ENCODE measurements at regions not wholly inside any gene's neighbourhood (a gene's known extent, or its start where the extent isn't known, plus 50 kb on each side); places are given as distances from the start of the nearest gene placed in this dataset.

- Mint-ChIP-seq H3K27ac (no peak overlapping the region), H3K36me3 (no peaks in the 10 kb centered on the region), H3K4me1 (peaks cover 0 to 5% (median 0%) of the 10 kb centered on the region in 4 donors), H3K27me3 (no peaks in the 10 kb centered on the region), H3K9me3 (peaks cover 0 to 3% (median 0%) of the 10 kb centered on the region in 8 donors), H3K4me3 (no peak overlapping the region)
- intact Hi-C loops (cut with micrococcal nuclease) = no loop called here
- ChIA-PET POLR2A (ENCODE audit: partially characterized antibody) (interaction anchor here (0.8 kb wide), 1 partner anchor 30 kb away, joined by 3 read pairs; no protein-coding TSS in a partner anchor), CTCF (ENCODE audit: partially characterized antibody) (interaction anchor here (0.7 kb wide), 1 partner anchor 12 kb away, joined by 3 read pairs; no protein-coding TSS in a partner anchor)
- DNase-seq = no peak
- no peaks in the 10 kb centered on the region for H3K27me3 ChIP-seq (ENCODE audit: insufficient read depth, low read length)
- H3K4me1 ChIP-seq (ENCODE audit: insufficient read depth, low read length) = no peaks in the 10 kb centered on the region
- H3K4me3 ChIP-seq (ENCODE audit: low read length in 2 of 2) = no peak overlapping the region
- no peaks in the 10 kb centered on the region for H3K9me3 ChIP-seq (ENCODE audit: control insufficient read depth in 1 of 2, low read length in 2 of 2)
- no peaks in the 10 kb centered on the region for H3K36me3 ChIP-seq (ENCODE audit: insufficient read depth, low read length)
- no peak overlapping the region for H3K27ac ChIP-seq (ENCODE audit: low read depth, low read length)
Measured at GRCh38 chr7:16320099-16320660, 101.2 kb downstream of the CRPPA start.

DNA sequence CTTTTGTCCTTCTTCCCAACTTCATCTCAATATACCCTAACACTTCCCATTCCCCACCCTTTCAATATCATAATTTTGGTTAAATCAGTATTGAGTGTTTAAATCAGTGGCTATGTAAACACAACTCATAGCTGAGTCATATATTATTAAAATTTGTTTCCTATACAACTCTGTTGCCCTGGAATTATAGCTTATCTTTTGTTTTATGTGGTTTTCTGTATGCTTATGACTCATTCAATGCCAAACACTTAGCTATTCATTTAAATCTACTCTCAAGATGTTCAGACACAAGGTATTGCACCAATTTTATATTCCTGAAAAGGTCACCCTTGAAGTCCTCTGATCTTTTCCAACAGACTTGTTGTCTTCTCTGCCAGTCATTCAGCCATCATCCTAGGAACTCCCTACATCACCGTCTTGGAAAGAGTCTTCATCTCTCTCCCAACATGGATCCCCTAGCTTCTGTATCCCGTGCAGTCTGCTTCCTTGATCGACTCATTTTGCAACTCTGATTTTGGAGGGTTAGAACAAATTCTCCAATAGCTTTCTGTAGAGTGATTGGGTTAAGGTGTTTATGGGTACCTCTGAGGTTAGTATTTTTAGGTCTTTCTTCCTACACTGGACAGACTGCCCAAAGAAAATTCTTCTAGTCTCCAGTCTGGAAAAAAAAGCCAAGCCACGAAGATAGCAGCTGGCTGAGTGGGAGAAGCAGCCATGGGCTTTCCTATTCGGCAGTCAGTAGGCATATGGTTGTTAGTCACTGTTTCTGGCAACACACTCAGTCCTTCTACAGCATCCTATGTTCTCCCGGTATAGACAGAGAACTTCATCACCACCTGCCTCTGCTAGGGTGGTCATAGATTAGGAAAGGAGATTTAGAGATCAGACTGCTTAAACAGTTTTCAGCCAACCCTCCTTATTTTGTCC lies 102.1 kb downstream of the CRPPA start:
- H3K9me3 ChIP-seq (ENCODE audit: control insufficient read depth in 1 of 2, low read length in 2 of 2) = no peaks in the 10 kb centered on the region
- intact Hi-C loops (cut with micrococcal nuclease) = no loop called here
- H3K27ac Mint-ChIP-seq = no peak overlapping the region
- H3K36me3 ChIP-seq (ENCODE audit: insufficient read depth, low read length) = no peaks in the 10 kb centered on the region
- no peaks in the 10 kb centered on the region for H3K4me1 ChIP-seq (ENCODE audit: insufficient read depth, low read length)
- H3K9me3 Mint-ChIP-seq = peaks cover 0 to 3% (median 0%) of the 10 kb centered on the region in 8 donors
- peaks cover 0 to 5% (median 0%) of the 10 kb centered on the region in 4 donors for H3K4me1 Mint-ChIP-seq
- ChIA-PET CTCF (ENCODE audit: partially characterized antibody) (interaction anchor here (0.5 kb wide), 1 partner anchor 206 kb away, joined by 3 read pairs; no protein-coding TSS in a partner anchor), POLR2A (ENCODE audit: partially characterized antibody) (no interaction called here)
- no peak overlapping the region for H3K4me3 Mint-ChIP-seq
- no peak overlapping the region for H3K27ac ChIP-seq (ENCODE audit: low read depth, low read length)
- no peaks in the 10 kb centered on the region for H3K27me3 ChIP-seq (ENCODE audit: insufficient read depth, low read length)
- no peaks in the 10 kb centered on the region for H3K36me3 Mint-ChIP-seq
- H3K27me3 Mint-ChIP-seq = no peaks in the 10 kb centered on the region
- no peak overlapping the region for H3K4me3 ChIP-seq (ENCODE audit: low read length in 2 of 2)
- no peak for DNase-seq

DNA sequence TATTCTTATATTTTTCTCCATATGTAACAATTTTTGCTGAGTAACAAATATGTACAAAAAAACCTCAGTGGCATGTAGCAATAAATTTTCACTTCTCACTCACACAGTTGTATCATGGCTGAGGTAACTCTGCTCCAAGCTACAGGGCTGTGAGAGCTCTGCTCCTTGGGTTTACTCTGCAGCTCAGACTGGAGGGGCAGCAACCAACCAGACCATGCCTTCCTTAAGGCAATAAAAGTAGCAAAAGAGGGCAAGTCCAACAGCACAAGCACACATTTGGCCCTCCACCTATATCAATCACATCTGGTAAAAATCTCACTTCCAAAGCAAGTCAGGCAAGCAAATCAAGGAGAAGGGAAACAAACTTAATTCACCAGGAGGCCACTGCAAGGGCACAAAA lies 102.9 kb downstream of the CRPPA start:
- ChIA-PET CTCF (ENCODE audit: partially characterized antibody) (interaction anchor here (0.5 kb wide), 1 partner anchor 206 kb away, joined by 3 read pairs; no protein-coding TSS in a partner anchor), POLR2A (ENCODE audit: partially characterized antibody) (no interaction called here)
- Mint-ChIP-seq H3K27ac (no peak overlapping the region), H3K4me3 (no peak overlapping the region), H3K36me3 (no peaks in the 10 kb centered on the region), H3K4me1 (peaks cover 0 to 5% (median 0%) of the 10 kb centered on the region in 4 donors), H3K27me3 (no peaks in the 10 kb centered on the region), H3K9me3 (peaks cover 0 to 2% (median 0%) of the 10 kb centered on the region in 8 donors)
- Histone ChIP-seq H3K27ac (ENCODE audit: low read depth, low read length) (no peak overlapping the region), H3K36me3 (ENCODE audit: insufficient read depth, low read length) (no peaks in the 10 kb centered on the region), H3K27me3 (ENCODE audit: insufficient read depth, low read length) (no peaks in the 10 kb centered on the region), H3K9me3 (ENCODE audit: control insufficient read depth in 1 of 2, low read length in 2 of 2) (no peaks in the 10 kb centered on the region), H3K4me1 (ENCODE audit: insufficient read depth, low read length) (no peaks in the 10 kb centered on the region), H3K4me3 (ENCODE audit: low read length in 2 of 2) (no peak overlapping the region)
- intact Hi-C loops (cut with micrococcal nuclease) = no loop called here
- no peak for DNase-seq

GRCh38 chr7:16317406-16317805 lies 103.9 kb downstream of the CRPPA start:
- no peaks in the 10 kb centered on the region for H3K9me3 ChIP-seq (ENCODE audit: control insufficient read depth in 1 of 2, low read length in 2 of 2)
- peaks cover 0 to 5% (median 0%) of the 10 kb centered on the region in 4 donors for H3K4me1 Mint-ChIP-seq
- POLR2A ChIA-PET (ENCODE audit: partially characterized antibody) = no interaction called here
- H3K4me1 ChIP-seq (ENCODE audit: insufficient read depth, low read length) = no peaks in the 10 kb centered on the region
- H3K36me3 Mint-ChIP-seq = no peaks in the 10 kb centered on the region
- peaks cover 0 to 2% (median 0%) of the 10 kb centered on the region in 8 donors for H3K9me3 Mint-ChIP-seq
- no peak for DNase-seq
- intact Hi-C loops (cut with micrococcal nuclease) = no loop called here
- no peak overlapping the region for H3K27ac ChIP-seq (ENCODE audit: low read depth, low read length)
- no peaks in the 10 kb centered on the region for H3K36me3 ChIP-seq (ENCODE audit: insufficient read depth, low read length)
- no peaks in the 10 kb centered on the region for H3K27me3 ChIP-seq (ENCODE audit: insufficient read depth, low read length)
- no peak overlapping the region for H3K27ac Mint-ChIP-seq
- no peaks in the 10 kb centered on the region for H3K27me3 Mint-ChIP-seq
- CTCF ChIA-PET (ENCODE audit: partially characterized antibody) = no interaction called here
- H3K4me3 Mint-ChIP-seq = no peak overlapping the region
- H3K4me3 ChIP-seq (ENCODE audit: low read length in 2 of 2) = no peak overlapping the region

DNA sequence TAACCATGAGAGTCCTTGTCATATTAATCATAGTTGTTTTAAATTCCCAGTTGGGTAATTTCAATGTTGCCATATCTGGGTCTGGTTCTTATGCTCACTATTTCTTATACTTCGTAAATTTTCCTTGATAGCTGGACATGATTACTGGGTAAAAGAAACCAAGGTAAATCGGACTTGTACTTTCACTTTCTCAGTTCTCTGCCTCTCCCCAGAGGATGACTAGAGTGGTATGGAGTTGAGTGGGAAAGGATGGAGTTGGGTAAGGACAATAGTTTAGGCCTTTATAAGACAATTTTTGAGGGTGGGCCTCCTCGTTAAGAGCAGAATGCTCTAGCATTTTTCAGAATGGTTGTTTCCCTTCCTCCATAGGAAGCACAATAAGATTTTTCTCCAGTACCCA lies 106.1 kb downstream of the CRPPA start:
- no peaks in the 10 kb centered on the region for H3K4me1 ChIP-seq (ENCODE audit: insufficient read depth, low read length)
- no peak for DNase-seq
- Mint-ChIP-seq H3K4me1 (peaks cover 0 to 5% (median 0%) of the 10 kb centered on the region in 4 donors), H3K36me3 (no peaks in the 10 kb centered on the region), H3K27ac (no peak overlapping the region), H3K4me3 (no peak overlapping the region), H3K27me3 (no peaks in the 10 kb centered on the region), H3K9me3 (peaks cover 0 to 2% (median 0%) of the 10 kb centered on the region in 8 donors)
- ChIA-PET CTCF (ENCODE audit: partially characterized antibody) (no interaction called here), POLR2A (ENCODE audit: partially characterized antibody) (no interaction called here)
- H3K4me3 ChIP-seq (ENCODE audit: low read length in 2 of 2) = no peak overlapping the region
- no peaks in the 10 kb centered on the region for H3K9me3 ChIP-seq (ENCODE audit: control insufficient read depth in 1 of 2, low read length in 2 of 2)
- intact Hi-C loops (cut with micrococcal nuclease) = no loop called here
- H3K36me3 ChIP-seq (ENCODE audit: insufficient read depth, low read length) = no peaks in the 10 kb centered on the region
- H3K27ac ChIP-seq (ENCODE audit: low read depth, low read length) = no peak overlapping the region
- no peaks in the 10 kb centered on the region for H3K27me3 ChIP-seq (ENCODE audit: insufficient read depth, low read length)

DNA sequence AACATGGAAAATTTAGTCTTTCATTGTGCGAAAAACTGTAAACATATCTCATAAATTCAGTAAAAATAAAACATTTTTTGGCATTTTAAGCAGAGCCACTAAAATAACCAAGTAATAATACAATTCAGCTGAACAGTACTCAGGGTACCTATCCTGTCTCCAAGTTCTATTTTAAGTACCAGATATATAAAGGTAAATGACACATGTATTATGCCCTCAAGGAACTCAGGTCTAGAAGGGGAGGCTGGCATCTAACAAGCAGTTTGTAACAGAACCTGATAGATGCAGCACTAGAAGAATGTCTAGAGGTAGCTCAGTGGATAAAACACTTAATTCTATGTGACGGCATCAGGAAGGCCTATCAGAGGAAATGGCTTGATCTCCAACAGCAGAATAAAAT lies 112.2 kb downstream of the CRPPA start:
- Histone ChIP-seq H3K36me3 (ENCODE audit: insufficient read depth, low read length) (no peaks in the 10 kb centered on the region), H3K27ac (ENCODE audit: low read depth, low read length) (no peak overlapping the region), H3K27me3 (ENCODE audit: insufficient read depth, low read length) (no peaks in the 10 kb centered on the region), H3K9me3 (ENCODE audit: control insufficient read depth in 1 of 2, low read length in 2 of 2) (no peaks in the 10 kb centered on the region), H3K4me1 (ENCODE audit: insufficient read depth, low read length) (no peaks in the 10 kb centered on the region), H3K4me3 (ENCODE audit: low read length in 2 of 2) (no peak overlapping the region)
- POLR2A ChIA-PET (ENCODE audit: partially characterized antibody) = no interaction called here
- Mint-ChIP-seq H3K27me3 (no peaks in the 10 kb centered on the region), H3K4me1 (no peaks in the 10 kb centered on the region), H3K4me3 (no peak overlapping the region), H3K36me3 (no peaks in the 10 kb centered on the region), H3K27ac (no peak overlapping the region), H3K9me3 (peaks cover 0 to 4% (median 0%) of the 10 kb centered on the region in 8 donors)
- CTCF ChIA-PET (ENCODE audit: partially characterized antibody) = no interaction called here
- intact Hi-C loops (cut with micrococcal nuclease) = no loop called here
- DNase-seq = no peak

- DNase-seq = no peak
- Mint-ChIP-seq H3K4me3 (no peak overlapping the region), H3K9me3 (no peaks in the 10 kb centered on the region), H3K36me3 (no peaks in the 10 kb centered on the region), H3K27ac (no peak overlapping the region), H3K4me1 (no peaks in the 10 kb centered on the region), H3K27me3 (no peaks in the 10 kb centered on the region)
- Histone ChIP-seq H3K27me3 (ENCODE audit: insufficient read depth, low read length) (no peaks in the 10 kb centered on the region), H3K36me3 (ENCODE audit: insufficient read depth, low read length) (no peaks in the 10 kb centered on the region), H3K9me3 (ENCODE audit: control insufficient read depth in 1 of 2, low read length in 2 of 2) (no peaks in the 10 kb centered on the region), H3K4me3 (ENCODE audit: low read length in 2 of 2) (no peak overlapping the region), H3K27ac (ENCODE audit: low read depth, low read length) (no peak overlapping the region), H3K4me1 (ENCODE audit: insufficient read depth, low read length) (no peaks in the 10 kb centered on the region)
- CTCF ChIA-PET (ENCODE audit: partially characterized antibody) = no interaction called here
- intact Hi-C loops (cut with micrococcal nuclease) = no loop called here
- POLR2A ChIA-PET (ENCODE audit: partially characterized antibody) = no interaction called here
Measured at GRCh38 chr7:16301291-16301690, 120.0 kb downstream of the CRPPA start.

Measured in CD4-positive, alpha-beta memory T cell (primary cell).